H9 (cell line): ENCODE measurements at regions not wholly inside any gene's neighbourhood (a gene's known extent, or its start where the extent isn't known, plus 50 kb on each side); places are given as distances from the start of the nearest gene placed in this dataset.

Source experiments
- DNase-seq: peaks from one replicate; pipeline ENCODE4 v3.0.0-alpha.2; 2017
- H2AFZ ChIP-seq: one replicate; pipeline ENCODE4 v1.6.1; 2013; ENCODE audit warnings: mild to moderate bottlenecking, low read length, control low read depth, moderate library complexity
- H2AK5ac ChIP-seq: 2 replicates; pipeline ENCODE4 v1.6.1; 2013; ENCODE audit warnings: low read length, control low read depth, mixed read lengths; ENCODE audit not compliant: insufficient read length
- H2BK120ac ChIP-seq: one replicate; pipeline ENCODE4 v1.6.1; 2013; ENCODE audit warnings: low read depth, mild to moderate bottlenecking, low read length, control low read depth, inconsistent platforms; ENCODE audit not compliant: poor library complexity, severe bottlenecking
- H2BK12ac ChIP-seq: 2 replicates; pipeline ENCODE4 v1.6.1; 2013; ENCODE audit warnings: low read length, control low read depth, mixed read lengths, low read depth; ENCODE audit not compliant: insufficient read length
- H2BK15ac ChIP-seq: 2 replicates; pipeline ENCODE4 v1.6.1; 2013; ENCODE audit warnings: low read depth, low read length, control low read depth
- H2BK20ac ChIP-seq: one replicate; pipeline ENCODE4 v1.6.1; 2013; ENCODE audit warnings: low read depth, mild to moderate bottlenecking, low read length, control low read depth, inconsistent platforms; ENCODE audit not compliant: poor library complexity, severe bottlenecking
- H2BK5ac ChIP-seq: 2 replicates; pipeline ENCODE4 v1.6.1; 2013; ENCODE audit warnings: low read length, control low read depth, mixed read lengths; ENCODE audit not compliant: insufficient read length
- H3K14ac ChIP-seq: 2 replicates; pipeline ENCODE4 v1.6.1; 2013; ENCODE audit warnings: low read length, control low read depth; ENCODE audit not compliant: insufficient read depth
- H3K18ac ChIP-seq: 2 replicates; pipeline ENCODE4 v1.6.1; 2013; ENCODE audit warnings: low read depth, mild to moderate bottlenecking, mixed read lengths, low read length, control low read depth; ENCODE audit not compliant: insufficient read length
- H3K23ac ChIP-seq: 2 replicates; pipeline ENCODE4 v1.6.1; 2013; ENCODE audit warnings: low read length, control low read depth, mixed read lengths, low read depth; ENCODE audit not compliant: insufficient read length
- H3K23me2 ChIP-seq: 2 replicates; pipeline ENCODE4 v1.6.1; 2013; ENCODE audit warnings: low read depth, mild to moderate bottlenecking, mixed read lengths, low read length, control low read depth; ENCODE audit not compliant: insufficient read length, poor library complexity, severe bottlenecking
- H3K27ac ChIP-seq: 2 replicates; pipeline ENCODE4 v1.5.1; 2013; ENCODE audit warnings: low read length, control low read depth, mixed read lengths, low read depth; ENCODE audit not compliant: insufficient read length
- H3K27me3 ChIP-seq: 2 replicates; pipeline ENCODE4 v1.6.1; 2013; ENCODE audit warnings: low read length, control low read depth, inconsistent platforms; ENCODE audit not compliant: insufficient read depth
- H3K4ac ChIP-seq: 2 replicates; pipeline ENCODE4 v1.6.1; 2013; ENCODE audit warnings: low read depth, mild to moderate bottlenecking, control low read depth, inconsistent platforms, low read length, moderate library complexity
- H3K4me1 ChIP-seq: 2 replicates; pipeline ENCODE4 v1.6.1; 2013; ENCODE audit warnings: low read length, control low read depth, inconsistent platforms; ENCODE audit not compliant: insufficient read depth
- H3K4me2 ChIP-seq: 2 replicates; pipeline ENCODE4 v1.6.1; 2013; ENCODE audit warnings: low read length, control low read depth, mixed read lengths; ENCODE audit not compliant: insufficient read length, insufficient read depth
- H3K56ac ChIP-seq: 2 replicates; pipeline ENCODE4 v1.6.1; 2013; ENCODE audit warnings: low read depth, mild to moderate bottlenecking, mixed read lengths, low read length, control low read depth; ENCODE audit not compliant: insufficient read length
- H3K79me1 ChIP-seq: 2 replicates; pipeline ENCODE4 v1.6.1; 2013; ENCODE audit warnings: low read depth, mild to moderate bottlenecking, moderate library complexity, low read length, control low read depth, inconsistent platforms; ENCODE audit not compliant: insufficient read depth, poor library complexity, severe bottlenecking
- H3K79me2 ChIP-seq: 2 replicates; pipeline ENCODE4 v1.6.1; 2013; ENCODE audit warnings: low read length, control low read depth, inconsistent platforms; ENCODE audit not compliant: insufficient read depth
- H3K9ac ChIP-seq: 2 replicates; pipeline ENCODE4 v1.6.1; 2013; ENCODE audit warnings: low read length, control low read depth, mixed read lengths; ENCODE audit not compliant: insufficient read length; ENCODE audit errors: extremely low read depth
- H3K9me3 ChIP-seq: one replicate; pipeline ENCODE4 v1.6.1; 2013; ENCODE audit warnings: low read depth, low read length, inconsistent platforms; ENCODE audit not compliant: control insufficient read depth
- H3T11ph ChIP-seq: one replicate; pipeline ENCODE4 v1.6.1; 2013; ENCODE audit warnings: mild to moderate bottlenecking, low read length, control low read depth, inconsistent platforms
- H4K20me1 ChIP-seq: one replicate; pipeline ENCODE4 v1.6.1; 2013; ENCODE audit not compliant: control insufficient read depth, insufficient read length, insufficient read depth
- H4K5ac ChIP-seq: 2 replicates; pipeline ENCODE4 v1.6.1; 2013; ENCODE audit warnings: low read depth, mild to moderate bottlenecking, mixed read lengths, low read length, control low read depth; ENCODE audit not compliant: insufficient read length
- H4K8ac ChIP-seq: replicated peaks from 2 replicates; pipeline ENCODE4 v1.6.1; 2013; ENCODE audit warnings: low read length, control low read depth, mixed read lengths, low read depth; ENCODE audit not compliant: insufficient read length
- H4K91ac ChIP-seq: 2 replicates; pipeline ENCODE4 v1.6.1; 2013; ENCODE audit warnings: low read depth, mild to moderate bottlenecking, moderate library complexity, mixed read lengths, low read length, control low read depth; ENCODE audit not compliant: insufficient read length
- H3K27ac Mint-ChIP-seq, 3 experiments: 2 replicates in 2 of 3; 3 replicates in 1 of 3; pipeline ENCODE4 v1.8.0; 2020 to 2021; ENCODE audit warnings: mixed read lengths in 3 of 3, mild to moderate bottlenecking in 1 of 3, moderate library complexity in 1 of 3
- H3K27me3 Mint-ChIP-seq: 2 replicates; pipeline ENCODE4 v1.8.0; 2021; ENCODE audit warnings: low read depth, mild to moderate bottlenecking, moderate library complexity, mixed read lengths
- H3K36me3 Mint-ChIP-seq, 3 experiments: 2 replicates in 2 of 3; 3 replicates in 1 of 3; pipeline ENCODE4 v1.8.0; 2020 to 2021; ENCODE audit warnings: low read depth in 3 of 3, mixed read lengths in 3 of 3; ENCODE audit not compliant: insufficient read depth in 1 of 3
- H3K4me1 Mint-ChIP-seq, 2 experiments: 2 replicates each; pipeline ENCODE4 v1.8.0; 2020; ENCODE audit warnings: mixed read lengths in 2 of 2
- H3K4me3 Mint-ChIP-seq, 2 experiments: 2 replicates in 1 of 2; 3 replicates in 1 of 2; pipeline ENCODE4 v1.8.0; 2020 to 2021; ENCODE audit warnings: mild to moderate bottlenecking in 2 of 2, mixed read lengths in 2 of 2, moderate library complexity in 1 of 2
- H3K9me3 Mint-ChIP-seq, 2 experiments: 2 replicates in 1 of 2; 3 replicates in 1 of 2; pipeline ENCODE4 v1.8.0; 2020; ENCODE audit warnings: mild to moderate bottlenecking in 2 of 2, mixed read lengths in 2 of 2, moderate library complexity in 1 of 2
- CTCF ChIP-seq: fragments of 200-600 bp; sonication (generic); conservative IDR thresholded peaks from 3 replicates; pipeline ENCODE4 v1.8.0; 2021; ENCODE audit warnings: antibody characterized with exemption, mild to moderate bottlenecking
- WGBS: extraction: QIAGEN DNeasy Blood & Tissue Kit; methylation state at CpG from one replicate; pipeline ENCODE4 v1.1.7; 2013; ENCODE audit warnings: missing lambda C conversion rate, low lambda C conversion rate, mixed read lengths; ENCODE audit not compliant: insufficient read length; ENCODE audit errors: extremely low coverage; 5-methylcytosine and 5-hydroxymethylcytosine counted together

GRCh38 chr6:113493991-113494390 lies 363.2 kb upstream of the MARCKS start:
- Histone ChIP-seq H3K4me1 (no peaks in the 10 kb centered on the region), H3K79me1 (no peaks in the 10 kb centered on the region), H4K8ac (no peak overlapping the region), H4K5ac (no peak overlapping the region), H3K9ac (no peak overlapping the region), H3K14ac (no peak overlapping the region), H3T11ph (no peak overlapping the region), H2BK15ac (no peak overlapping the region), H2BK120ac (no peak overlapping the region), H2BK20ac (no peak overlapping the region), H3K23ac (no peak overlapping the region), H2BK12ac (no peak overlapping the region), H2BK5ac (no peak overlapping the region), H3K9me3 (no peaks in the 10 kb centered on the region), H3K27ac (no peak overlapping the region), H2AFZ (no peak overlapping the region), H3K79me2 (no peaks in the 10 kb centered on the region), H3K4me2 (no peak overlapping the region), H3K18ac (no peak overlapping the region), H3K23me2 (no peaks in the 10 kb centered on the region), H3K56ac (no peak overlapping the region), H4K20me1 (no peaks in the 10 kb centered on the region), H3K4ac (no peak overlapping the region), H2AK5ac (no peak overlapping the region), H4K91ac (no peak overlapping the region), H3K27me3 (no peaks in the 10 kb centered on the region)
- no peak overlapping the region for H3K4me3 Mint-ChIP-seq
- H3K36me3 Mint-ChIP-seq: no peaks in the 10 kb centered on the region
- TF ChIP-seq CTCF: no peak
- H3K27me3 Mint-ChIP-seq: no peaks in the 10 kb centered on the region
- no peak overlapping the region for H3K27ac Mint-ChIP-seq
- no peaks in the 10 kb centered on the region for H3K4me1 Mint-ChIP-seq
- no CpG with 5 or more reads among the region's 2 CpGs for WGBS
- no peaks in the 10 kb centered on the region for H3K9me3 Mint-ChIP-seq
- no peak for DNase-seq
